GM12865 (cell line): ENCODE measurements at regions not wholly inside any gene's neighbourhood (a gene's known extent, or its start where the extent isn't known, plus 50 kb on each side); places are given as distances from the start of the nearest gene placed in this dataset.

Source experiments
- DNase-seq: peaks from one replicate; pipeline ENCODE4 v3.0.0; 2010; ENCODE audit warnings: low read depth
- H3K4me3 ChIP-seq: 2 replicates; pipeline ENCODE4 v1.5.1; 2011; ENCODE audit warnings: mild to moderate bottlenecking, low read depth, low read length, control low read depth
- TF ChIP-seq, protein P1 (sequence below): IDR thresholded peaks from 2 replicates; pipeline ENCODE4 v1.5.1; 2011; ENCODE audit warnings: low read length, control low read depth, low read depth, inconsistent platforms; ENCODE audit not compliant: insufficient read depth; ENCODE audit errors: missing control alignments

GRCh38 chr6:43874814-43875590 is 105.0 kb downstream of the VEGFA start:
- no peak overlapping the region for H3K4me3 ChIP-seq
- DNase-seq: no peak
- TF ChIP-seq, protein P1, sequence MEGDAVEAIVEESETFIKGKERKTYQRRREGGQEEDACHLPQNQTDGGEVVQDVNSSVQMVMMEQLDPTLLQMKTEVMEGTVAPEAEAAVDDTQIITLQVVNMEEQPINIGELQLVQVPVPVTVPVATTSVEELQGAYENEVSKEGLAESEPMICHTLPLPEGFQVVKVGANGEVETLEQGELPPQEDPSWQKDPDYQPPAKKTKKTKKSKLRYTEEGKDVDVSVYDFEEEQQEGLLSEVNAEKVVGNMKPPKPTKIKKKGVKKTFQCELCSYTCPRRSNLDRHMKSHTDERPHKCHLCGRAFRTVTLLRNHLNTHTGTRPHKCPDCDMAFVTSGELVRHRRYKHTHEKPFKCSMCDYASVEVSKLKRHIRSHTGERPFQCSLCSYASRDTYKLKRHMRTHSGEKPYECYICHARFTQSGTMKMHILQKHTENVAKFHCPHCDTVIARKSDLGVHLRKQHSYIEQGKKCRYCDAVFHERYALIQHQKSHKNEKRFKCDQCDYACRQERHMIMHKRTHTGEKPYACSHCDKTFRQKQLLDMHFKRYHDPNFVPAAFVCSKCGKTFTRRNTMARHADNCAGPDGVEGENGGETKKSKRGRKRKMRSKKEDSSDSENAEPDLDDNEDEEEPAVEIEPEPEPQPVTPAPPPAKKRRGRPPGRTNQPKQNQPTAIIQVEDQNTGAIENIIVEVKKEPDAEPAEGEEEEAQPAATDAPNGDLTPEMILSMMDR: no peak

DNA sequence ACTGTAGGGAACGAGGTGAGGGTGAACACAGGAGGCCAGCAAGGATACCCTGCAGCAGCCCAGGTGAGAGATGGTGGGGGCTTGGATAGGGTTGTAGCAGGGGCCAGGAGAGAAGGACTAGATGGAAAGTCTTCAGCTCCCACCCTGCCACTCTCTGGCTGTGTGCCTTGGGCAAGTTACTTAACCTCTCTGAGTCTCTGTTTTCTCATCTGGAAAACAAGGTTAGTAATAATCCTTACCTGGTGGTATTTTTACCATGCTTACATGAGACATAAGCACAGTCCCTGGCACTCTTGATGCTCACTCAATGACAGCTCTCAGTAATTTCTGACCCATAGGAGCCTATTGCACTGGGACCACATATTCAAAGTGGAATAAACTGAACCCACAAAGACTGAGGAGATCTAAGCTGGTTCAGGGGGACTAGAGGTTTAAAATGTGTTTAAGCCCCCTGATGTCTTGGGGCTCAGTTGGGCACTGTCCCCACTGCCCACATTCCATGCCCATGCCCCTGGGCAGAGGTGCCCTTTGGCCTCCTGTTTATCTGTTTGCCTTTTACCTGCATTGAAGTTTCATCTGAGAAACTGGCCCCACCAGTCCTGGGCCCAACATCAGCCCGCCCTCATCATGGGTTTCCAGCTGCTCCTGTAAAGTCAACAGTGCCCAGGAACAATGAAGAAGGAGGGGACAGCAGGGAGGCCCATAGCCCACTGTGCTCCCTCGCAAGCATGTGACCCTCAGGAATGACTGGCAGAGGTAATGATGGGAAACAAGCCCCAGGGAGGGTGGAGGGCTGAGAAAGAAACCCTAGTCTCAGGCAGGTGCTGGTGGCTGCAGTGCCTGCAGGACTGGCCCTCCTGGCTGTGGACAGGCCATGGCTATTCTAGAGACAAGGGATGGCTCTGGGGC is 104.0 kb downstream of the VEGFA start:
- no peak overlapping the region for H3K4me3 ChIP-seq
- TF ChIP-seq, protein P1: no peak
- DNase-seq: no peak

DNA sequence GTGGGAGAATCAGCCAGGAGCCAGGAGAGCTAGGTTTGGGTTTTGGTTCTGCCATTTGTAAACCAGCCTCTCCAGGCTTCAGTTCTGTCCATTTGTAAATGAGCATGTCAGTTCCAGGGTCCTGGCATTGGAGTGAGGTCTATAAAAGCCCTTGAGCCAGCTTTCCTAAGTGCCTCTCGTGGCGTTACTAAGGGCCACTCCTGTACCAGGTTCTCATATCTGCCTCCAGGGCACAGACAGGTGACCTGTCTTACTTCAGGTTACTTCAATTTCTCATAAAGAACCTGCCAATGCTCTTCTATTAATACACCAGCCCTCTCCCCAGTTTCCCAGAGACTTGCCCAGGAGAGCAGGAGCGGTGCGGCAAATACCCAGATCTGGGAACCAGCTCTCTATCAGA is 101.9 kb downstream of the VEGFA start:
- H3K4me3 ChIP-seq: no peak overlapping the region
- DNase-seq: no peak
- TF ChIP-seq, protein P1: no peak

GRCh38 chr6:43871284-43871683 is 101.3 kb downstream of the VEGFA start:
- DNase-seq: no peak
- H3K4me3 ChIP-seq: no peak overlapping the region
- TF ChIP-seq, protein P1: no peak

- TF ChIP-seq, protein P1: no peak
- no peak for DNase-seq
- no peak overlapping the region for H3K4me3 ChIP-seq
Measured at GRCh38 chr6:43870660-43871061, 100.7 kb downstream of the VEGFA start.

GRCh38 chr6:43869792-43870659 is 100.0 kb downstream of the VEGFA start:
- no peak for DNase-seq

More at GRCh38 chr6:43869792-43870659, 100.0 kb downstream of the VEGFA start:
- no peak overlapping the region for H3K4me3 ChIP-seq
- TF ChIP-seq, protein P1: no peak
